DND-41 (cell line): ENCODE measurements at regions not wholly inside any gene's neighbourhood (a gene's known extent, or its start where the extent isn't known, plus 50 kb on each side); places are given as distances from the start of the nearest gene placed in this dataset.

Experiments used
- ATAC-seq: fragments of 200-7000 bp; cut with Tn5 transposase; 3 replicates; pipeline ENCODE4 v1.9.1; 2021; ENCODE audit warnings: low read depth; ENCODE audit not compliant: insufficient read depth
- DNase-seq: peaks from one replicate; pipeline ENCODE4 v3.0.0-alpha.2; 2020
- H2AFZ ChIP-seq: 2 replicates; pipeline ENCODE4 v1.6.0; 2012; ENCODE audit warnings: low read depth, low read length
- H3K27ac ChIP-seq: 2 replicates; pipeline ENCODE4 v1.5.1; 2012; ENCODE audit warnings: low read length, inconsistent platforms
- H3K27me3 ChIP-seq: fragments of 200-600 bp; sonication (generic); 2 replicates; pipeline ENCODE4 v1.6.0; 2012; ENCODE audit warnings: low read length, mild to moderate bottlenecking, inconsistent platforms; ENCODE audit not compliant: insufficient read depth, poor library complexity
- H3K36me3 ChIP-seq: 2 replicates; pipeline ENCODE4 v1.5.1; 2012; ENCODE audit warnings: low read length, inconsistent platforms; ENCODE audit not compliant: insufficient read depth
- H3K4me1 ChIP-seq: 2 replicates; pipeline ENCODE4 v1.5.1; 2012; ENCODE audit warnings: mild to moderate bottlenecking, low read length; ENCODE audit not compliant: insufficient read depth
- H3K4me2 ChIP-seq: 2 replicates; pipeline ENCODE4 v1.6.0; 2012; ENCODE audit warnings: mild to moderate bottlenecking, moderate library complexity, low read length, inconsistent platforms; ENCODE audit not compliant: insufficient read depth
- H3K4me3 ChIP-seq, 2 experiments: fragments of 200-600 bp in 1 of 2; shearing (Covaris generic) in 1 of 2; 2 replicates each; pipeline ENCODE4 v1.5.1; 2012 to 2016; ENCODE audit warnings: inconsistent platforms in 2 of 2, low read length in 2 of 2, mild to moderate bottlenecking in 2 of 2, low read depth in 1 of 2, moderate library complexity in 1 of 2
- H3K79me2 ChIP-seq: 2 replicates; pipeline ENCODE4 v1.6.0; 2012; ENCODE audit warnings: low read length, inconsistent platforms; ENCODE audit not compliant: insufficient read depth
- H3K9ac ChIP-seq: 2 replicates; pipeline ENCODE4 v1.6.0; 2012; ENCODE audit warnings: low read depth, mild to moderate bottlenecking, inconsistent platforms, low read length, moderate library complexity
- H3K9me3 ChIP-seq: 2 replicates; pipeline ENCODE4 v1.5.1; 2012; ENCODE audit warnings: low read length, moderate library complexity, mild to moderate bottlenecking, inconsistent platforms; ENCODE audit not compliant: insufficient read depth, severe bottlenecking
- H4K20me1 ChIP-seq: 2 replicates; pipeline ENCODE4 v1.6.0; 2012; ENCODE audit warnings: low read length; ENCODE audit not compliant: insufficient read depth
- EZH2 ChIP-seq: IDR thresholded peaks from 3 replicates; pipeline ENCODE4 v1.6.1; 2012; ENCODE audit warnings: borderline replicate concordance, low read depth, mild to moderate bottlenecking, moderate library complexity, low read length, inconsistent platforms; ENCODE audit not compliant: severe bottlenecking
- TF ChIP-seq, protein P1 (sequence below): IDR thresholded peaks from 2 replicates; pipeline ENCODE4 v1.5.1; 2012; ENCODE audit warnings: borderline replicate concordance, low read length, moderate library complexity, mild to moderate bottlenecking; ENCODE audit not compliant: poor library complexity, severe bottlenecking; ENCODE audit errors: extremely low read depth

DNA sequence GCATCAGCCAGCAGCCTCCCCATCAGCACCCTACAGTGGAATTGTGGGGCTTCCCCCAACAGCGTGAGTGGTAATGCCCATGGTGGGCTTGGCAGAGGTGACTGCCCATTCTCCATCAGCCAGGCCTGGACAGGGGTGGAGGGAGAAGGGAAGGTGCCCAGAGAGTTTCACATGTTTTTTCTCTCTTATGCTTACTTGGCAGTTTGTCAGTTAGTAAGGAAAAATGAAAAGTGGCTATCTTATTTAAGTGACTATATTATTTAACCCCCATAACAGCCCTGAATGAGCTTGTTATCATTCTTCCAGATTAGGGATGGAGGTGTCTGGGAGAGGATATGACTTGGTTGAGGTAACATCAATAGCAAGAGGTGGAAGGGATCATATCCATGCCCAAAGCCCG, 921.7 kb downstream of the GRID1 start:
- Histone ChIP-seq H3K27ac (no peak overlapping the region), H3K4me2 (no peak overlapping the region), H2AFZ (no peak overlapping the region), H3K79me2 (no peaks in the 10 kb centered on the region), H4K20me1 (no peaks in the 10 kb centered on the region), H3K27me3 (peaks cover 6% of the 10 kb centered on the region), H3K4me3 (no peak overlapping the region), H3K9ac (no peak overlapping the region), H3K9me3 (no peaks in the 10 kb centered on the region), H3K36me3 (no peaks in the 10 kb centered on the region), H3K4me1 (no peaks in the 10 kb centered on the region)
- TF ChIP-seq, protein P1, sequence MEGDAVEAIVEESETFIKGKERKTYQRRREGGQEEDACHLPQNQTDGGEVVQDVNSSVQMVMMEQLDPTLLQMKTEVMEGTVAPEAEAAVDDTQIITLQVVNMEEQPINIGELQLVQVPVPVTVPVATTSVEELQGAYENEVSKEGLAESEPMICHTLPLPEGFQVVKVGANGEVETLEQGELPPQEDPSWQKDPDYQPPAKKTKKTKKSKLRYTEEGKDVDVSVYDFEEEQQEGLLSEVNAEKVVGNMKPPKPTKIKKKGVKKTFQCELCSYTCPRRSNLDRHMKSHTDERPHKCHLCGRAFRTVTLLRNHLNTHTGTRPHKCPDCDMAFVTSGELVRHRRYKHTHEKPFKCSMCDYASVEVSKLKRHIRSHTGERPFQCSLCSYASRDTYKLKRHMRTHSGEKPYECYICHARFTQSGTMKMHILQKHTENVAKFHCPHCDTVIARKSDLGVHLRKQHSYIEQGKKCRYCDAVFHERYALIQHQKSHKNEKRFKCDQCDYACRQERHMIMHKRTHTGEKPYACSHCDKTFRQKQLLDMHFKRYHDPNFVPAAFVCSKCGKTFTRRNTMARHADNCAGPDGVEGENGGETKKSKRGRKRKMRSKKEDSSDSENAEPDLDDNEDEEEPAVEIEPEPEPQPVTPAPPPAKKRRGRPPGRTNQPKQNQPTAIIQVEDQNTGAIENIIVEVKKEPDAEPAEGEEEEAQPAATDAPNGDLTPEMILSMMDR, result no peak
- TF ChIP-seq EZH2, result no peak
- DNase-seq (no peak), ATAC-seq (no peak)

DNA sequence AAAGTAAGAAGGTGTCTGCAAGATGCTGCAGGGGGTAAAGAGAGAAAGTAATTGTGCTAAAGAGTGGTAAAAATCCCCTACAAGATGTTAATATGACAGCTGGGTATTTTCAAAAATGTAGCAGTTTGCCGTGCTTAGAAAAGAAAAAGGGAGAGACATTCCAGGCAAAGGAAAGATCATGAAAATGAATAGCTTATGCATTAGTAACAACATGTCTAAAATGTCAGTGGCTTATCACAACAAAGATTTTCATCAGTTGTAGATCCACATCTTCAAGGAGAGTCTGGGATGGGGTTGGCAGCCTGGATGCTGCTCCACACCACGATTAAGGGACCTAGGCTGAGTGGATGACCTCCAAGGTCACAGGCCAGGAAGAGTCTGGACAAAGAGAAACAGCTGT, 920.9 kb downstream of the GRID1 start:
- H4K20me1 ChIP-seq, result no peaks in the 10 kb centered on the region

GRCh38 chr10:85446827-85447226, 919.8 kb downstream of the GRID1 start:
- no peaks in the 10 kb centered on the region for H4K20me1 ChIP-seq
- H3K36me3 ChIP-seq, result no peaks in the 10 kb centered on the region

More for the DNA sequence above, 920.9 kb downstream of the GRID1 start:
- H3K4me1 ChIP-seq, result no peaks in the 10 kb centered on the region
- H3K27me3 ChIP-seq, result peaks cover 6% of the 10 kb centered on the region
- H3K4me2 ChIP-seq, result no peak overlapping the region
- ATAC-seq, result no peak
- H2AFZ ChIP-seq, result no peak overlapping the region
- H3K27ac ChIP-seq, result no peak overlapping the region
- no peak overlapping the region for H3K9ac ChIP-seq
- H3K9me3 ChIP-seq, result no peaks in the 10 kb centered on the region
- H3K79me2 ChIP-seq, result no peaks in the 10 kb centered on the region
- no peak overlapping the region for H3K4me3 ChIP-seq
- H3K36me3 ChIP-seq, result no peaks in the 10 kb centered on the region
- no peak for DNase-seq
- TF ChIP-seq EZH2, result no peak
- TF ChIP-seq, protein P1, result no peak

More at GRCh38 chr10:85446827-85447226, 919.8 kb downstream of the GRID1 start:
- Histone ChIP-seq H3K27me3 (peaks cover 3% of the 10 kb centered on the region), H3K4me3 (no peak overlapping the region), H3K27ac (no peak overlapping the region), H2AFZ (no peak overlapping the region), H3K4me1 (no peaks in the 10 kb centered on the region), H3K9ac (no peak overlapping the region), H3K4me2 (no peak overlapping the region), H3K79me2 (no peaks in the 10 kb centered on the region), H3K9me3 (no peaks in the 10 kb centered on the region)
- no peak for DNase-seq
- ATAC-seq, result no peak
- TF ChIP-seq, protein P1, result no peak
- TF ChIP-seq EZH2, result no peak
